Naive thymus-derived CD4-positive, alpha-beta T cell (primary cell): ENCODE measurements at regions not wholly inside any gene's neighbourhood (a gene's known extent, or its start where the extent isn't known, plus 50 kb on each side); places are given as distances from the start of the nearest gene placed in this dataset.

ENCODE experiments used
- ATAC-seq: fragments of 150-1000 bp; cut with Tn5 transposase; 2 replicates; pipeline ENCODE4 v1.10.0; 2021; ENCODE audit warnings: mild to moderate bottlenecking, moderate library complexity
- CTCF ChIA-PET: fragments of 350-600 bp; sonication (Branson Sonifier 250); formaldehyde crosslinking; loops from one replicate; lab custom pipeline; 2021; ENCODE audit warnings: antibody characterized with exemption; lab: Charles Lee
- POLR2A ChIA-PET: fragments of 350-600 bp; sonication (Branson Sonifier 250); formaldehyde crosslinking; loops from one replicate; lab custom pipeline; 2021; ENCODE audit warnings: antibody characterized with exemption, inconsistent platforms; lab: Charles Lee
- DNase-seq, 9 donors: peaks; one replicate each; pipeline versions ENCODE4 v3.0.0 to v3.0.0-alpha.2; 2020 to 2022; ENCODE audit warnings: mixed read lengths in 1 of 9
- H3K27ac ChIP-seq: one replicate; pipeline ENCODE4 v1.7.0; 2013; ENCODE audit warnings: mild to moderate bottlenecking, low read depth, low read length, moderate library complexity
- H3K27me3 ChIP-seq, 2 donors: one replicate each; pipeline ENCODE4 v1.7.0; 2013; ENCODE audit warnings: low read length in 2 of 2, mild to moderate bottlenecking in 2 of 2, moderate library complexity in 2 of 2; ENCODE audit not compliant: control insufficient read depth in 2 of 2, insufficient read depth in 2 of 2
- H3K36me3 ChIP-seq, 3 experiments: 1 replicate in 2 of 3; 2 replicates in 1 of 3; pipeline ENCODE4 v1.7.0; 2013; ENCODE audit warnings: low read length in 3 of 3, mild to moderate bottlenecking in 3 of 3, moderate library complexity in 1 of 3; ENCODE audit not compliant: insufficient read depth in 3 of 3, control insufficient read depth in 2 of 3
- H3K4me1 ChIP-seq, 2 donors: one replicate each; pipeline ENCODE4 v1.7.0; 2013; ENCODE audit warnings: low read length in 2 of 2, mild to moderate bottlenecking in 2 of 2, moderate library complexity in 1 of 2; ENCODE audit not compliant: control insufficient read depth in 2 of 2, insufficient read depth in 2 of 2
- H3K4me3 ChIP-seq: 2 replicates; pipeline ENCODE4 v1.7.0; 2013; ENCODE audit warnings: mild to moderate bottlenecking, low read length
- H3K9me3 ChIP-seq, 3 experiments: 1 replicate in 2 of 3; 2 replicates in 1 of 3; pipeline ENCODE4 v1.7.0; 2013; ENCODE audit warnings: low read length in 3 of 3; ENCODE audit not compliant: control insufficient read depth in 2 of 3
- H3K27ac Mint-ChIP-seq, 9 donors: one replicate each; pipeline ENCODE4 v1.8.0; 2020 to 2022; ENCODE audit warnings: mixed read lengths in 9 of 9, mild to moderate bottlenecking in 8 of 9, moderate library complexity in 5 of 9, inconsistent platforms in 2 of 9
- H3K27me3 Mint-ChIP-seq, 5 donors: one replicate each; pipeline ENCODE4 v1.8.0; 2021 to 2022; ENCODE audit warnings: mixed read lengths in 5 of 5, mild to moderate bottlenecking in 1 of 5
- H3K36me3 Mint-ChIP-seq, 5 donors: one replicate each; pipeline ENCODE4 v1.8.0; 2020 to 2022; ENCODE audit warnings: mixed read lengths in 5 of 5, mild to moderate bottlenecking in 3 of 5, inconsistent platforms in 1 of 5
- H3K4me1 Mint-ChIP-seq, 7 donors: one replicate each; pipeline ENCODE4 v1.8.0; 2020 to 2022; ENCODE audit warnings: mixed read lengths in 7 of 7, mild to moderate bottlenecking in 3 of 7, inconsistent platforms in 1 of 7
- H3K4me3 Mint-ChIP-seq, 10 donors: one replicate each; pipeline ENCODE4 v1.8.0; 2020 to 2022; ENCODE audit warnings: mild to moderate bottlenecking in 10 of 10, mixed read lengths in 10 of 10, moderate library complexity in 6 of 10, inconsistent platforms in 2 of 10
- H3K9me3 Mint-ChIP-seq, 11 donors: one replicate each; pipeline ENCODE4 v1.8.0; 2020 to 2022; ENCODE audit warnings: mixed read lengths in 11 of 11, mild to moderate bottlenecking in 4 of 11, inconsistent platforms in 1 of 11, moderate library complexity in 1 of 11
- intact Hi-C, 2 donors: fragments of 100-400 bp; cut with micrococcal nuclease; formaldehyde crosslinking; loops; one replicate each; pipeline ENCODE4 v1.15.1; 2023

- ATAC-seq (no peak), DNase-seq (no peak)
- no peak overlapping the region for H3K4me3 Mint-ChIP-seq
- peaks cover 0 to 8% (median 4%) of the 10 kb centered on the region in 5 donors for H3K27me3 Mint-ChIP-seq
- Histone ChIP-seq H3K36me3 (no peaks in the 10 kb centered on the region), H3K4me3 (no peak overlapping the region), H3K4me1 (no peaks in the 10 kb centered on the region), H3K9me3 (no peaks in the 10 kb centered on the region), H3K27ac (no peak overlapping the region), H3K27me3 (no peaks in the 10 kb centered on the region)
- CTCF ChIA-PET, result no interaction called here
- no peaks in the 10 kb centered on the region for H3K4me1 Mint-ChIP-seq
- POLR2A ChIA-PET, result no interaction called here
- peaks cover 0 to 5% (median 2%) of the 10 kb centered on the region in 11 donors for H3K9me3 Mint-ChIP-seq
- no peaks in the 10 kb centered on the region for H3K36me3 Mint-ChIP-seq
- no peak overlapping the region for H3K27ac Mint-ChIP-seq
- intact Hi-C loops, result no loop called here
Observed at GRCh38 chr5:147956842-147957223, 50.5 kb upstream of the C5orf46 start.

GRCh38 chr5:147956064-147956841, 49.9 kb upstream of the C5orf46 start:
- peaks cover 0 to 4% (median under 1%) of the 10 kb centered on the region in 5 donors for H3K27me3 Mint-ChIP-seq
- H3K27me3 ChIP-seq, result no peaks in the 10 kb centered on the region
- intact Hi-C loops, result no loop called here
- H3K9me3 ChIP-seq, result no peaks in the 10 kb centered on the region
- ATAC-seq, result no peak
- no peak overlapping the region for H3K27ac Mint-ChIP-seq
- H3K36me3 Mint-ChIP-seq, result no peaks in the 10 kb centered on the region
- no peak for DNase-seq
- no peaks in the 10 kb centered on the region for H3K36me3 ChIP-seq
- no peak overlapping the region for H3K27ac ChIP-seq
- no peaks in the 10 kb centered on the region for H3K4me1 ChIP-seq
- H3K9me3 Mint-ChIP-seq, result peaks cover 0 to 2% (median under 1%) of the 10 kb centered on the region in 11 donors
- H3K4me3 ChIP-seq, result no peak overlapping the region
- H3K4me3 Mint-ChIP-seq, result no peak overlapping the region
- ChIA-PET CTCF (no interaction called here), POLR2A (no interaction called here)
- H3K4me1 Mint-ChIP-seq, result no peaks in the 10 kb centered on the region
